ENCODE measurements at regions not wholly inside any gene's neighbourhood (a gene's known extent, or its start where the extent isn't known, plus 50 kb on each side); places are given as distances from the start of the nearest gene placed in this dataset.

GRCh38 chr2:234805836-234806235 lies 146.0 kb upstream of the SH3BP4 start:
- no peaks in the 10 kb centered on the region for H3K36me3 ChIP-seq (ENCODE audit: control insufficient read depth in 2 of 2, extremely low read depth in 1 of 2, insufficient read depth in 2 of 2, low read length in 2 of 2)
- TF ChIP-seq EZH2 (IDR thresholded peaks at IDR 0.05; ENCODE audit: low read length) (no peak), CTCF (optimal IDR thresholded peaks at IDR 0.05 in 1 of 3, IDR thresholded peaks at IDR 0.05 in 1 of 3, conservative IDR thresholded peaks at IDR 0.05 in 1 of 3; ENCODE audit: extremely low read depth in 1 of 3, insufficient read depth in 2 of 3, low read length in 3 of 3) (no peak)
- dilution Hi-C loops (cut with MboI; ENCODE audit: extremely low pct_ligation_motif_present, low sequenced_read_pairs): no loop called here

GRCh38 chr2:234804704-234805103 lies 147.1 kb upstream of the SH3BP4 start:
- no peak overlapping the region for H2AFZ ChIP-seq (ENCODE audit: control insufficient read depth, low read length)
- no peaks in the 10 kb centered on the region for H4K20me1 ChIP-seq (ENCODE audit: control insufficient read depth, extremely low read depth, insufficient read depth, low read length)
- FAIRE-seq: no peak
- no peaks in the 10 kb centered on the region for H3K79me2 ChIP-seq (ENCODE audit: control insufficient read depth, insufficient read depth, low read length)
- dilution Hi-C loops (cut with MboI; ENCODE audit: extremely low pct_ligation_motif_present, low sequenced_read_pairs): no loop called here
- H3K4me1 ChIP-seq (ENCODE audit: control insufficient read depth, extremely low read depth, insufficient read depth, low read length): no peaks in the 10 kb centered on the region
- H3K9ac ChIP-seq (ENCODE audit: control insufficient read depth, extremely low read depth, insufficient read depth, low read length): no peak overlapping the region
- no peaks in the 10 kb centered on the region for H3K9me1 ChIP-seq (ENCODE audit: control insufficient read depth, extremely low read depth, insufficient read depth, low read length)
- H3K27ac ChIP-seq (ENCODE audit: control insufficient read depth, insufficient read depth, low read length): no peak overlapping the region
- H3K4me2 ChIP-seq (ENCODE audit: control insufficient read depth, extremely low read depth, insufficient read depth, low read depth, low read length): no peak overlapping the region
- DNase-seq (ENCODE audit: low read depth, low spot score): no peak
- no peak for TF ChIP-seq EZH2 (IDR thresholded peaks at IDR 0.05; ENCODE audit: low read length)
- no peak for TF ChIP-seq CTCF (optimal IDR thresholded peaks at IDR 0.05 in 1 of 3, IDR thresholded peaks at IDR 0.05 in 1 of 3, conservative IDR thresholded peaks at IDR 0.05 in 1 of 3; ENCODE audit: extremely low read depth in 1 of 3, insufficient read depth in 2 of 3, low read length in 3 of 3)
- peaks cover 3% of the 10 kb centered on the region for H3K9me3 ChIP-seq (ENCODE audit: control insufficient read depth, low read depth, low read length)
- H3K4me3 ChIP-seq (ENCODE audit: control insufficient read depth in 2 of 3, extremely low read depth in 1 of 3, insufficient read depth in 2 of 3, low read depth in 1 of 3, low read length in 3 of 3): no peak overlapping the region
- no peaks in the 10 kb centered on the region for H3K36me3 ChIP-seq (ENCODE audit: control insufficient read depth in 2 of 2, extremely low read depth in 1 of 2, insufficient read depth in 2 of 2, low read length in 2 of 2)
- H3K27me3 ChIP-seq (ENCODE audit: control insufficient read depth, extremely low read depth, insufficient read depth, low read length): peaks cover 5% of the 10 kb centered on the region

More at GRCh38 chr2:234805836-234806235, 146.0 kb upstream of the SH3BP4 start:
- DNase-seq (ENCODE audit: low read depth, low spot score) (no peak), FAIRE-seq (no peak)
- Histone ChIP-seq H3K9ac (ENCODE audit: control insufficient read depth, extremely low read depth, insufficient read depth, low read length) (no peak overlapping the region), H3K4me3 (ENCODE audit: control insufficient read depth in 2 of 3, extremely low read depth in 1 of 3, insufficient read depth in 2 of 3, low read depth in 1 of 3, low read length in 3 of 3) (no peak overlapping the region), H3K4me2 (ENCODE audit: control insufficient read depth, extremely low read depth, insufficient read depth, low read depth, low read length) (no peak overlapping the region), H3K27me3 (ENCODE audit: control insufficient read depth, extremely low read depth, insufficient read depth, low read length) (peaks cover 3% of the 10 kb centered on the region), H2AFZ (ENCODE audit: control insufficient read depth, low read length) (no peak overlapping the region), H3K9me1 (ENCODE audit: control insufficient read depth, extremely low read depth, insufficient read depth, low read length) (no peaks in the 10 kb centered on the region), H3K27ac (ENCODE audit: control insufficient read depth, insufficient read depth, low read length) (no peak overlapping the region), H3K79me2 (ENCODE audit: control insufficient read depth, insufficient read depth, low read length) (no peaks in the 10 kb centered on the region), H3K9me3 (ENCODE audit: control insufficient read depth, low read depth, low read length) (peaks cover 3% of the 10 kb centered on the region), H3K4me1 (ENCODE audit: control insufficient read depth, extremely low read depth, insufficient read depth, low read length) (no peaks in the 10 kb centered on the region), H4K20me1 (ENCODE audit: control insufficient read depth, extremely low read depth, insufficient read depth, low read length) (no peaks in the 10 kb centered on the region)

Data from keratinocyte (primary cell).